K562 (cell line): ENCODE measurements at regions not wholly inside any gene's neighbourhood (a gene's known extent, or its start where the extent isn't known, plus 50 kb on each side); places are given as distances from the start of the nearest gene placed in this dataset.

Experiments used
- ATAC-seq: fragments of 200-7000 bp; cut with Tn5 transposase; 3 replicates; pipeline ENCODE4 v1.9.1; 2020; ENCODE audit warnings: moderate library complexity
- BruUV-seq: library from RNA; stranded (reverse); fragments of 400-500 nt; replicated peaks from 2 replicates; lab custom pipeline; 2021; lab: Mats Ljungman, UMichigan
- CTCF ChIA-PET: fragments of 300-600 bp; formaldehyde crosslinking; extraction: SDS; loops from one replicate; lab custom pipeline; 2021; ENCODE audit warnings: low intra/inter-chr PET ratio; lab: Yijun Ruan, JAX
- POLR2A ChIA-PET: fragments of 300-600, 350-650 bp; sonication (Branson Sonifier 250); formaldehyde crosslinking; extraction: SDS; loops from one replicate; lab custom pipeline; 2021; ENCODE audit warnings: antibody characterized with exemption, inconsistent platforms; lab: Yijun Ruan, JAX
- DNase-seq, 4 experiments: peaks; one replicate each; pipeline versions ENCODE4 v3.0.0 to v3.0.0-alpha.2; 2011 to 2018; ENCODE audit warnings: low spot score in 3 of 4, mixed read lengths in 3 of 4; ENCODE audit errors: extremely low read depth in 1 of 4
- FAIRE-seq: peaks from 2 replicates; lab custom pipeline; 2011; peaks lifted over from hg19 to GRCh38; lab: Jason Lieb, UNC
- H2AFZ ChIP-seq: 2 replicates; pipeline ENCODE4 v1.6.0; 2011; ENCODE audit warnings: low read depth, low read length, control low read depth, inconsistent platforms
- H3K27ac ChIP-seq: fragments of 200-600 bp; 3 replicates; pipeline ENCODE4 v1.8.0; 2011; ENCODE audit warnings: low read depth, mild to moderate bottlenecking, control low read depth, inconsistent platforms, low read length, moderate library complexity, mixed read lengths; ENCODE audit errors: extremely low read depth
- H3K27me3 ChIP-seq, 2 experiments: fragments of 300-600 bp in 1 of 2; 2 replicates in 1 of 2; 3 replicates in 1 of 2; pipeline versions ENCODE4 v1.6.0 to v1.8.0; 2011; ENCODE audit warnings: inconsistent platforms in 2 of 2, low read length in 2 of 2, mild to moderate bottlenecking in 1 of 2, mixed read lengths in 1 of 2, moderate library complexity in 1 of 2; ENCODE audit not compliant: control insufficient read depth in 2 of 2, insufficient read depth in 2 of 2
- H3K36me3 ChIP-seq: fragments of 300-600 bp; 3 replicates; pipeline ENCODE4 v1.8.0; 2011; ENCODE audit warnings: mild to moderate bottlenecking, low read length, inconsistent platforms; ENCODE audit not compliant: control insufficient read depth, insufficient read depth
- H3K4me1 ChIP-seq, 2 experiments: fragments of 200-600 bp in 1 of 2; replicated peaks in 1 of 2; 2 replicates in 1 of 2; 3 replicates in 1 of 2; pipeline versions ENCODE4 v1.5.1 to v1.8.0; 2011; ENCODE audit warnings: inconsistent platforms in 2 of 2, low read length in 2 of 2, mild to moderate bottlenecking in 1 of 2, mixed read lengths in 1 of 2, moderate library complexity in 1 of 2; ENCODE audit not compliant: control insufficient read depth in 2 of 2, insufficient read depth in 2 of 2
- H3K4me2 ChIP-seq: 2 replicates; pipeline ENCODE4 v1.6.1; 2011; ENCODE audit warnings: low read length, control low read depth, inconsistent platforms, mixed read lengths; ENCODE audit not compliant: insufficient read depth
- H3K4me3 ChIP-seq: fragments of 200-600 bp; sonication (generic), shearing (Covaris generic); 2 replicates; pipeline ENCODE4 v1.5.1; 2016; ENCODE audit warnings: control low read depth, inconsistent platforms
- H3K79me2 ChIP-seq: fragments of 200-600 bp; 3 replicates; pipeline ENCODE4 v1.8.0; 2011; ENCODE audit warnings: low read length, inconsistent platforms; ENCODE audit not compliant: control insufficient read depth, insufficient read depth
- H3K9ac ChIP-seq, 2 experiments: 2 replicates each; pipeline versions ENCODE4 v1.6.0 to v1.6.1; 2011; ENCODE audit warnings: low read depth in 2 of 2, low read length in 2 of 2, control low read depth in 1 of 2, inconsistent platforms in 1 of 2, mild to moderate bottlenecking in 1 of 2, mixed read lengths in 1 of 2; ENCODE audit not compliant: insufficient read depth in 1 of 2
- H3K9me1 ChIP-seq: one replicate; pipeline ENCODE4 v1.6.0; 2011; ENCODE audit warnings: inconsistent platforms, mild to moderate bottlenecking, low read length, moderate library complexity; ENCODE audit not compliant: control insufficient read depth, insufficient read depth
- H3K9me3 ChIP-seq: replicated peaks from 2 replicates; pipeline ENCODE4 v1.5.1; 2011; ENCODE audit warnings: low read depth, low read length, inconsistent platforms; ENCODE audit not compliant: control insufficient read depth, insufficient read depth
- H4K20me1 ChIP-seq: replicated peaks from 2 replicates; pipeline ENCODE4 v1.6.1; 2011; ENCODE audit warnings: low read length, inconsistent platforms, mixed read lengths; ENCODE audit not compliant: control insufficient read depth, insufficient read depth
- BHLHE40 ChIP-seq: IDR thresholded peaks from 2 replicates; pipeline ENCODE4 v1.6.1; 2011; ENCODE audit warnings: low read length, improper control_type of control experiment
- ESRRA ChIP-seq: fragments of 450-650 bp; IDR thresholded peaks from 2 replicates; pipeline ENCODE4 v1.6.1; 2014; ENCODE audit warnings: low read depth, mild to moderate bottlenecking, moderate library complexity, borderline replicate concordance
- GATAD2A ChIP-seq: fragments of 450-650 bp; IDR thresholded peaks from 2 replicates; pipeline ENCODE4 v1.6.1; 2017
- HNRNPL ChIP-seq: fragments of 200-400 bp; formaldehyde crosslinking; IDR thresholded peaks from 2 replicates; pipeline ENCODE4 v1.6.1; 2017; ENCODE audit warnings: low read depth, mild to moderate bottlenecking, low read length
- L3MBTL2 ChIP-seq: fragments of 450-650 bp; IDR thresholded peaks from 2 replicates; pipeline ENCODE4 v1.6.1; 2016; ENCODE audit warnings: mild to moderate bottlenecking, moderate library complexity
- LEF1 ChIP-seq: fragments of 450-650 bp; IDR thresholded peaks from 2 replicates; pipeline ENCODE4 v1.6.1; 2016; ENCODE audit warnings: mild to moderate bottlenecking
- MEIS2 ChIP-seq: fragments of 450-650 bp; IDR thresholded peaks from 2 replicates; pipeline ENCODE4 v1.6.1; 2014; ENCODE audit warnings: mild to moderate bottlenecking; ENCODE audit not compliant: partially characterized antibody
- NCOA4 ChIP-seq: fragments of 450-650 bp; IDR thresholded peaks from 2 replicates; pipeline ENCODE4 v1.6.1; 2018; ENCODE audit warnings: mild to moderate bottlenecking; ENCODE audit not compliant: partially characterized antibody
- PKNOX1 ChIP-seq: fragments of 450-650 bp; IDR thresholded peaks from 2 replicates; pipeline ENCODE4 v1.6.1; 2016
- RHOXF2B ChIP-seq: fragments of 250-450 bp; sonication (Bioruptor Pico); conservative IDR thresholded peaks from 2 replicates; pipeline ENCODE4 v1.5.1; 2021
- SETDB1 ChIP-seq: IDR thresholded peaks from one replicate; pipeline ENCODE4 v1.6.1; 2012; ENCODE audit warnings: low read length, control low read depth, inconsistent platforms
- TSC22D4 ChIP-seq: fragments of 450-650 bp; IDR thresholded peaks from 2 replicates; pipeline ENCODE4 v1.6.1; 2016; ENCODE audit warnings: missing genetic modification characterization, missing biosample characterization, control low read depth
- ZNF586 ChIP-seq: fragments of 450-650 bp; formaldehyde crosslinking; conservative IDR thresholded peaks from 2 replicates; pipeline ENCODE4 v1.4.0; 2020; ENCODE audit warnings: mild to moderate bottlenecking, moderate library complexity
- WGBS: fragments of 100-300 bp; shearing (Covaris generic); methylation state at CpG from one replicate; pipeline ENCODE4 v1.1.6; 2016; ENCODE audit warnings: low coverage, mixed read lengths; ENCODE audit not compliant: insufficient coverage; ENCODE audit errors: missing lambda C conversion rate; 5-methylcytosine and 5-hydroxymethylcytosine counted together
- in situ Hi-C: fragments of 300-500 bp; cut with MboI; formaldehyde crosslinking; loops from 4 replicates; pipeline ENCODE4 v1.15.0; 2018; ENCODE audit warnings: inconsistent platforms, mixed read lengths
- intact Hi-C: fragments of 100-400 bp; cut with micrococcal nuclease; formaldehyde crosslinking; loops from 2 replicates; pipeline ENCODE4 v1.14.2; 2022
- TF ChIP-seq, protein P1 (sequence below), 2 experiments: IDR thresholded peaks in 1 of 2; conservative IDR thresholded peaks in 1 of 2; 2 replicates each; pipeline ENCODE4 v1.6.1; 2016; ENCODE audit warnings: low read depth in 2 of 2, mild to moderate bottlenecking in 1 of 2, missing compliant biosample characterization in 1 of 2, missing genetic modification characterization in 1 of 2, moderate library complexity in 1 of 2

GRCh38 chr7:25557379-25557917 is 329.2 kb upstream of the NPVF start:
- Histone ChIP-seq H3K27me3 (peaks cover 16 to 50% of the 10 kb centered on the region in 2 experiments), H3K9me3 (no peaks in the 10 kb centered on the region), H3K9me1 (no peaks in the 10 kb centered on the region), H2AFZ (no peak overlapping the region), H3K4me2 (no peak overlapping the region), H3K4me1 (no peaks in the 10 kb centered on the region), H4K20me1 (no peaks in the 10 kb centered on the region), H3K4me3 (no peak overlapping the region), H3K36me3 (no peaks in the 10 kb centered on the region), H3K27ac (no peak overlapping the region), H3K9ac (no peak overlapping the region), H3K79me2 (no peaks in the 10 kb centered on the region)
- no peak for FAIRE-seq
- WGBS = 3% methylated on average over 8 of the region's 8 CpGs
- ATAC-seq = no peak
- POLR2A ChIA-PET = no interaction called here
- BruUV-seq = no TSS peak
- intact Hi-C loops = no loop called here
- in situ Hi-C loops = no loop called here
- CTCF ChIA-PET = no interaction called here
- DNase-seq = no peak
- TF ChIP-seq PKNOX1 = peak; percentile 78
- TF ChIP-seq TSC22D4 (tag) = no peak
- no peak for TF ChIP-seq LEF1
- TF ChIP-seq HNRNPL = no peak
- TF ChIP-seq, protein P1, sequence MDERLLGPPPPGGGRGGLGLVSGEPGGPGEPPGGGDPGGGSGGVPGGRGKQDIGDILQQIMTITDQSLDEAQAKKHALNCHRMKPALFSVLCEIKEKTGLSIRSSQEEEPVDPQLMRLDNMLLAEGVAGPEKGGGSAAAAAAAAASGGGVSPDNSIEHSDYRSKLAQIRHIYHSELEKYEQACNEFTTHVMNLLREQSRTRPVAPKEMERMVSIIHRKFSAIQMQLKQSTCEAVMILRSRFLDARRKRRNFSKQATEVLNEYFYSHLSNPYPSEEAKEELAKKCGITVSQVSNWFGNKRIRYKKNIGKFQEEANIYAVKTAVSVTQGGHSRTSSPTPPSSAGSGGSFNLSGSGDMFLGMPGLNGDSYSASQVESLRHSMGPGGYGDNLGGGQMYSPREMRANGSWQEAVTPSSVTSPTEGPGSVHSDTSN (CRISPR knock-in tag; IDR thresholded peaks at IDR 0.05; ENCODE audit: low read depth) = no peak
- TF ChIP-seq, protein P1 (tag; conservative IDR thresholded peaks at IDR 0.05; ENCODE audit: low read depth) = peak; percentile 61; the same call in 1 of the 2 replicates
- TF ChIP-seq GATAD2A = no peak
- no peak for TF ChIP-seq ZNF586 (CRISPR knock-in tag)
- TF ChIP-seq ESRRA = no peak
- no peak for TF ChIP-seq NCOA4
- TF ChIP-seq BHLHE40 = peak; percentile 55; the same call in 1 of the 2 replicates
- no peak for TF ChIP-seq RHOXF2B (CRISPR knock-in tag)
- peak; percentile 65 for TF ChIP-seq MEIS2
- 0 out of 2 replicates have a peak, but pooled peaks have one; percentile 26 for TF ChIP-seq L3MBTL2
- TF ChIP-seq SETDB1 = no peak
